ENCODE measurements at regions not wholly inside any gene's neighbourhood (a gene's known extent, or its start where the extent isn't known, plus 50 kb on each side); places are given as distances from the start of the nearest gene placed in this dataset.
A peak's percentile ranks its signal among the peaks of the same experiment; 100 is the strongest.
"Not testable (repeated sequence)": the region's sequence is repeated elsewhere in the genome, so short reads cannot be mapped to it uniquely, and the experiment has no call there.

DNA sequence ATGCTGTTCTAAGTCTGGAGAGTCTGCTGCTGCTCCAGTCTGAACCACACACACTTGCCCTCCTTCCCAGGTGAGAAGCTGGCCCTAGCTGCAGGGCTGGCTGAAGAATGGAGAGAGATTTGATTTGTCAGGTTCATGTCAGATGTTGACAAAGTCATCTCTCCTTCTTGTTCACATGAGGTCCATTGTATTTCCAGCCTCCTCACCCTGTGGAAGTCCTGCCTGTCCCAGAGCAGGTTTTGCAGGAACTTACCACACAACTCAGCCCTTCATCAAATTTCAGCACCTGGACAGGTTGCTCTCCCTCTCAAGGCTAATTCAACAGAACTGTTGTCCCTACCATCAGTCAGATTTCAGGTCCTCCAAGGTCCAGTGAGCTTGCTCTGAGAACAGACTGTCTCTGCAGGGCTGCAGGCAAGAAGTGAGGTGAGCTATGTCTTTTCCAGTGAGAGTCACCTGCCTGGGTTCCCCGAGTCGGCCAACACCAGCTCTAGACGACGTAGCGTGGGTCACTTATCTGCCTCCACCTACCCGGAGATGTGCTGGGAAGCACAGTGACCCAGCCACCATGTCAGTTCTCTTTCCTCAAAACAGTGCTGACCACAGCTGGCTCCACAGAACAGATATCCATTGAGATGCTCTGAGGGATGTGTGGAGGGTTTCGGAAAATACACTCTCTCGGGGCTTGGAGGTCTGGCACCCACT lies 58.0 kb upstream of the CD93 start:
- Histone ChIP-seq H3K4me3 (ENCODE audit: low read depth, low read length) (no peak overlapping the region), H3K27me3 (ENCODE audit: control insufficient read depth, insufficient read depth, low read length) (no peaks in the 10 kb centered on the region), H3K27ac (ENCODE audit: insufficient read depth, low read length, poor library complexity, severe bottlenecking) (no peak overlapping the region), H3K36me3 (ENCODE audit: control insufficient read depth, insufficient read depth, low read length) (no peaks in the 10 kb centered on the region), H3K4me1 (ENCODE audit: control insufficient read depth, insufficient read depth, low read length, poor library complexity, severe bottlenecking) (peaks cover 20% of the 10 kb centered on the region), H3K9me3 (ENCODE audit: control insufficient read depth in 2 of 2, low read length in 2 of 2) (no peaks in the 10 kb centered on the region)
- Mint-ChIP-seq H3K36me3 (no peaks in the 10 kb centered on the region), H3K4me1 (peaks cover 6 to 41% (median 20%) of the 10 kb centered on the region in 4 donors), H3K27ac (no peak overlapping the region), H3K4me3 (no peak overlapping the region), H3K27me3 (peaks cover 4% of the 10 kb centered on the region), H3K9me3 (no peaks in the 10 kb centered on the region)
- ATAC-seq (ENCODE audit: low read depth in 2 of 2) (no peak), DNase-seq (no peak)

DNA sequence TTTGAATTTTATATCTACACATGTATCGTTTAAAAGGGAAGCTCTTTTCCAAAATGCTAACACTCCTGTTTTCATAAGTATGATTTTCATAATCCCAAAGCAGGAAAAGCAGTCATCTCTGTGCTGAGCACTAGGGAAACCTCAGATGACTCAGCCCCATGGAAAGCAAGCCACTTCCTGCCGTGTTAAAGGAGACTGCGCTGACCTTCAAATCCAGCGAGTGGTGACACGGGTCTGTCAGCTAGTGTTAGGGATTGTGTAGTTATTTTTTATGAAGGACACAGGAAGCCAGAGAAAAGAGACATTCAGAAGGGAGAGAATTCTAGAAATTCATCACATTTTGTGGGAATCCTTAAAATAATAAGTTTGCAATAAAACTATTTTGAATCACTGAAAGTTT lies 57.0 kb upstream of the CD93 start:
- H3K4me3 ChIP-seq (ENCODE audit: low read depth, low read length): peak overlapping the region; percentile 2
- no peaks in the 10 kb centered on the region for H3K36me3 ChIP-seq (ENCODE audit: control insufficient read depth, insufficient read depth, low read length)
- H3K27me3 Mint-ChIP-seq: peaks cover 4% of the 10 kb centered on the region
- peaks cover 6 to 40% (median 19%) of the 10 kb centered on the region in 4 donors for H3K4me1 Mint-ChIP-seq
- H3K4me1 ChIP-seq (ENCODE audit: control insufficient read depth, insufficient read depth, low read length, poor library complexity, severe bottlenecking): peaks cover 20% of the 10 kb centered on the region
- H3K4me3 Mint-ChIP-seq: peak overlapping the region in 1 of 4 donors; percentile 51
- peak overlapping the region in 1 of 3 donors; percentile 67 for H3K27ac Mint-ChIP-seq
- no peak overlapping the region for H3K27ac ChIP-seq (ENCODE audit: insufficient read depth, low read length, poor library complexity, severe bottlenecking)
- H3K9me3 Mint-ChIP-seq: no peaks in the 10 kb centered on the region
- ATAC-seq (ENCODE audit: low read depth in 2 of 2) (no peak), DNase-seq (peak in 1 of 3 donors; percentile 54)
- no peaks in the 10 kb centered on the region for H3K9me3 ChIP-seq (ENCODE audit: control insufficient read depth in 2 of 2, low read length in 2 of 2)
- H3K27me3 ChIP-seq (ENCODE audit: control insufficient read depth, insufficient read depth, low read length): no peaks in the 10 kb centered on the region
- no peaks in the 10 kb centered on the region for H3K36me3 Mint-ChIP-seq

DNA sequence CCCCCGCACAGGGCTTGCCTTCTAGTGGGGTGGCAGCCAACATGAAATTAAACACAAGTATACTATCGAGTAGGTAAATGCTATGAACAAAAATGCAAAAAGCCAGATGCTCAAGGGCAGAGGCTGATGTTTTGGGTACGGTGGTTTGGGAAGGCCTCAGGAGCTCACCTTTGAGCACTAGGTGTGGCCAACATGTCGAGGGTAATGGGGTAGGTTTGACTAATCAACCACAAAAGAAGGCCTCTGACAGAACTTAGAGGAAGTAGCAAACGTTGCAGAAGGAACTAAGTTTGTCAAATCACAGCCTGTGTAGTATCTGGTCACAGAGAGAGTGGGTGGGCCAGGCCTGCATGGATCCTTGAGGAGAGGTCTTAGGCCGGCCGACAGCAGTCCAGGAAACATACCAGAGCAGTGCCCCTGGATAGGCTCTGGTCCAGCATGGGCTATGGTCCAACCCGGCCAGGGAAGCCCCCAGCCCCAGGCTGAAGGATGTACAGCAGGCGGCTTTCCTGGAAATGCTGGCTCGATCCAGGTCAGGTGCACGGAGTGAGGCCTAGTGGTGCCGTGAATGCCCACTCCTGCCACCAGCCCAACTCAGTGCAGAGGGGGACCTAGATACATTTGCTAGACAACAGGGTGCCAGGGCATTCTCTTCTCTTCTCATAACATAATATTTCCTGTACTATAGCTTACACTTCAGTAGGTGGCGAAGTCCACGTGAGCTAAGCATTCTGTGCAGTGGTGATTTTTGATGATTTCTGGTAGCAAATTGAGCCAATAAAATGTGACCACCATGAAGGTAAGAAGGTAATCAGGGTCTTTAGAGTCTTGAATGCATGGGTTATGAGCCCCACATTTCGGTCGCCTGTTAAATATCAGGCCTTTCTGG lies 56.3 kb upstream of the CD93 start:
- H3K9me3 Mint-ChIP-seq: no peaks in the 10 kb centered on the region
- DNase-seq: peak in 2 of 3 donors; percentile 6 to 79
- ATAC-seq (ENCODE audit: low read depth in 2 of 2): peak; percentile 54 to 63
- H3K4me1 Mint-ChIP-seq: peaks cover 6 to 34% (median 17%) of the 10 kb centered on the region in 4 donors
- H3K36me3 ChIP-seq (ENCODE audit: control insufficient read depth, insufficient read depth, low read length): no peaks in the 10 kb centered on the region
- H3K36me3 Mint-ChIP-seq: no peaks in the 10 kb centered on the region
- H3K27me3 Mint-ChIP-seq: peaks cover 4% of the 10 kb centered on the region
- H3K27ac Mint-ChIP-seq: peak overlapping the region; percentile 38 to 67 (median 57)
- peak overlapping the region; percentile 2 to 51 (median 24) for H3K4me3 Mint-ChIP-seq
- peak overlapping the region; percentile 39 for H3K27ac ChIP-seq (ENCODE audit: insufficient read depth, low read length, poor library complexity, severe bottlenecking)
- peak overlapping the region; percentile 2 for H3K4me3 ChIP-seq (ENCODE audit: low read depth, low read length)
- no peaks in the 10 kb centered on the region for H3K27me3 ChIP-seq (ENCODE audit: control insufficient read depth, insufficient read depth, low read length)
- peaks cover 20% of the 10 kb centered on the region for H3K4me1 ChIP-seq (ENCODE audit: control insufficient read depth, insufficient read depth, low read length, poor library complexity, severe bottlenecking)
- H3K9me3 ChIP-seq (ENCODE audit: control insufficient read depth in 2 of 2, low read length in 2 of 2): no peaks in the 10 kb centered on the region

- Mint-ChIP-seq H3K4me3 (peak overlapping the region in 2 of 4 donors; percentile 2 to 18), H3K27ac (peak overlapping the region in 2 of 3 donors; percentile 38 to 67)
- H3K4me1 ChIP-seq (ENCODE audit: control insufficient read depth, insufficient read depth, low read length, poor library complexity, severe bottlenecking): peaks cover 20% of the 10 kb centered on the region
Observed at GRCh38 chr20:23141450-23142161, 55.5 kb upstream of the CD93 start.

DNA sequence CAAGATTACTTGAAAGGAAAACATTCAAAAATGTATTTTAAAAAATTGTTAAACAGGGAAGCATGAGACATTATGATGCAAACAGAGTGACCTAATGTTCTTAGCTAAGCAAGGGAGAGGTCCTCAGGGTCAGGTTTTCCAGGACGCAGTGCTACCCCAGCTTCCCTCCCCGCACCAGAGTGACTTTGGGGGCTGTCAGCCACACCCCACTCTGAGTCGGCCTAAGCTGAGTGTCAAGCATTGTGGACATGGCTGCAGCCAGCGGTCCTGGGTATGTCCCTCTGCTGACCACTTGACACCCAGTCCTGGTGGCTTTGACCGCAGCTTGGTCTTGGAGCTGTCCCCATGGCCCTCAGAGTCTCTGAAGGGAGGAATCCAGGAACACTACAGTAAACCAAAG lies 54.9 kb upstream of the CD93 start:
- H3K27ac Mint-ChIP-seq: no peak overlapping the region
- Histone ChIP-seq H3K27me3 (ENCODE audit: control insufficient read depth, insufficient read depth, low read length) (no peaks in the 10 kb centered on the region), H3K4me3 (ENCODE audit: low read depth, low read length) (no peak overlapping the region), H3K9me3 (ENCODE audit: control insufficient read depth in 2 of 2, low read length in 2 of 2) (no peaks in the 10 kb centered on the region), H3K36me3 (ENCODE audit: control insufficient read depth, insufficient read depth, low read length) (no peaks in the 10 kb centered on the region), H3K4me1 (ENCODE audit: control insufficient read depth, insufficient read depth, low read length, poor library complexity, severe bottlenecking) (peaks cover 20% of the 10 kb centered on the region), H3K27ac (ENCODE audit: insufficient read depth, low read length, poor library complexity, severe bottlenecking) (no peak overlapping the region)
- H3K4me1 Mint-ChIP-seq: peaks cover 6 to 34% (median 17%) of the 10 kb centered on the region in 4 donors
- ATAC-seq (ENCODE audit: low read depth in 2 of 2) (no peak), DNase-seq (no peak)
- H3K4me3 Mint-ChIP-seq: no peak overlapping the region
- no peaks in the 10 kb centered on the region for H3K36me3 Mint-ChIP-seq
- H3K27me3 Mint-ChIP-seq: peaks cover 4% of the 10 kb centered on the region
- no peaks in the 10 kb centered on the region for H3K9me3 Mint-ChIP-seq

More at GRCh38 chr20:23141450-23142161, 55.5 kb upstream of the CD93 start:
- peak overlapping the region; percentile 39 for H3K27ac ChIP-seq (ENCODE audit: insufficient read depth, low read length, poor library complexity, severe bottlenecking)
- DNase-seq (no peak), ATAC-seq (ENCODE audit: low read depth in 2 of 2) (no peak)
- Mint-ChIP-seq H3K4me1 (peaks cover 6 to 34% (median 17%) of the 10 kb centered on the region in 4 donors), H3K9me3 (no peaks in the 10 kb centered on the region), H3K27me3 (peaks cover 4% of the 10 kb centered on the region), H3K36me3 (no peaks in the 10 kb centered on the region)
- H3K27me3 ChIP-seq (ENCODE audit: control insufficient read depth, insufficient read depth, low read length): no peaks in the 10 kb centered on the region
- H3K4me3 ChIP-seq (ENCODE audit: low read depth, low read length): no peak overlapping the region
- H3K36me3 ChIP-seq (ENCODE audit: control insufficient read depth, insufficient read depth, low read length): no peaks in the 10 kb centered on the region
- no peaks in the 10 kb centered on the region for H3K9me3 ChIP-seq (ENCODE audit: control insufficient read depth in 2 of 2, low read length in 2 of 2)

GRCh38 chr20:23139984-23140383 lies 53.9 kb upstream of the CD93 start:
- not testable (repeated sequence) for H3K27ac Mint-ChIP-seq; H3K36me3 Mint-ChIP-seq; H3K9me3 Mint-ChIP-seq; DNase-seq; H3K4me3 ChIP-seq (ENCODE audit: low read depth, low read length); H3K4me3 Mint-ChIP-seq; ATAC-seq (ENCODE audit: low read depth in 2 of 2); H3K27me3 Mint-ChIP-seq; H3K36me3 ChIP-seq (ENCODE audit: control insufficient read depth, insufficient read depth, low read length); H3K9me3 ChIP-seq (ENCODE audit: control insufficient read depth in 2 of 2, low read length in 2 of 2); H3K27ac ChIP-seq (ENCODE audit: insufficient read depth, low read length, poor library complexity, severe bottlenecking); H3K27me3 ChIP-seq (ENCODE audit: control insufficient read depth, insufficient read depth, low read length)
- H3K4me1 ChIP-seq (ENCODE audit: control insufficient read depth, insufficient read depth, low read length, poor library complexity, severe bottlenecking): peaks cover 20% of the 10 kb centered on the region
- H3K4me1 Mint-ChIP-seq: peaks cover 6 to 31% (median 17%) of the 10 kb centered on the region in 4 donors

GRCh38 chr20:23139524-23139923 lies 53.4 kb upstream of the CD93 start:
- Histone ChIP-seq H3K27ac (ENCODE audit: insufficient read depth, low read length, poor library complexity, severe bottlenecking) (no peak overlapping the region), H3K4me1 (ENCODE audit: control insufficient read depth, insufficient read depth, low read length, poor library complexity, severe bottlenecking) (peaks cover 20% of the 10 kb centered on the region), H3K4me3 (ENCODE audit: low read depth, low read length) (no peak overlapping the region), H3K9me3 (ENCODE audit: control insufficient read depth in 2 of 2, low read length in 2 of 2) (no peaks in the 10 kb centered on the region), H3K36me3 (ENCODE audit: control insufficient read depth, insufficient read depth, low read length) (no peaks in the 10 kb centered on the region), H3K27me3 (ENCODE audit: control insufficient read depth, insufficient read depth, low read length) (no peaks in the 10 kb centered on the region)
- H3K36me3 Mint-ChIP-seq: no peaks in the 10 kb centered on the region
- no peak for DNase-seq
- H3K27me3 Mint-ChIP-seq: peaks cover 4% of the 10 kb centered on the region
- H3K4me3 Mint-ChIP-seq: no peak overlapping the region
- no peak for ATAC-seq (ENCODE audit: low read depth in 2 of 2)
- H3K27ac Mint-ChIP-seq: peak overlapping the region in 1 of 3 donors; percentile 7
- peaks cover 0 to 2% (median 0%) of the 10 kb centered on the region in 7 donors for H3K9me3 Mint-ChIP-seq
- peaks cover 6 to 31% (median 17%) of the 10 kb centered on the region in 4 donors for H3K4me1 Mint-ChIP-seq

Measured in CD4-positive, CD25-positive, alpha-beta regulatory T cell (primary cell).